Kidney (tissue), 13 donors: ENCODE measurements at regions not wholly inside any gene's neighbourhood (a gene's known extent, or its start where the extent isn't known, plus 50 kb on each side); places are given as distances from the start of the nearest gene placed in this dataset.
"Not testable (repeated sequence)": the region's sequence is repeated elsewhere in the genome, so short reads cannot be mapped to it uniquely, and the experiment has no call there.

Source experiments
- DNase-seq, 5 donors: peaks; one replicate each; pipeline ENCODE4 v3.0.0-alpha.2; 2013 to 2020
- FAIRE-seq: peaks from 2 replicates; lab custom pipeline; 2012; peaks lifted over from hg19 to GRCh38; lab: Jason Lieb, UNC
- H3K27ac ChIP-seq, 2 donors: one replicate each; pipeline ENCODE4 v1.7.0; 2013; ENCODE audit warnings: low read depth in 2 of 2, low read length in 2 of 2, inconsistent platforms in 1 of 2
- H3K27me3 ChIP-seq: one replicate; pipeline ENCODE4 v1.7.1; 2013; ENCODE audit warnings: low read length, inconsistent platforms; ENCODE audit not compliant: control insufficient read depth, insufficient read depth
- H3K36me3 ChIP-seq, 3 donors: one replicate each; pipeline versions ENCODE4 v1.7.0 to v1.7.1; 2013; ENCODE audit warnings: low read length in 3 of 3, control low read depth in 1 of 3, inconsistent platforms in 1 of 3; ENCODE audit not compliant: insufficient read depth in 3 of 3, control insufficient read depth in 2 of 3
- H3K4me1 ChIP-seq, 3 donors: one replicate each; pipeline versions ENCODE4 v1.7.0 to v1.7.1; 2013; ENCODE audit warnings: low read length in 3 of 3, inconsistent platforms in 1 of 3, low read depth in 1 of 3; ENCODE audit not compliant: control insufficient read depth in 2 of 3, insufficient read depth in 2 of 3
- H3K4me3 ChIP-seq, 3 donors: one replicate each; pipeline versions ENCODE4 v1.7.0 to v1.8.1; 2013; ENCODE audit warnings: low read length in 3 of 3, control low read depth in 1 of 3, inconsistent platforms in 1 of 3
- H3K9ac ChIP-seq, 3 donors: one replicate each; pipeline versions ENCODE4 v1.7.0 to v1.7.1; 2013; ENCODE audit warnings: low read length in 3 of 3, control low read depth in 1 of 3, inconsistent platforms in 1 of 3
- H3K9me3 ChIP-seq, 3 donors: one replicate each; pipeline versions ENCODE4 v1.7.0 to v1.7.1; 2013; ENCODE audit warnings: low read length in 3 of 3, control low read depth in 1 of 3, inconsistent platforms in 1 of 3; ENCODE audit not compliant: control insufficient read depth in 2 of 3, insufficient read depth in 1 of 3
- CTCF ChIP-seq: IDR thresholded peaks from 3 replicates; pipeline ENCODE4 v1.5.1; 2012; ENCODE audit warnings: mild to moderate bottlenecking, moderate library complexity, borderline replicate concordance; ENCODE audit not compliant: insufficient read depth; ENCODE audit errors: extremely low read depth
- intact Hi-C: fragments of 100-400 bp; cut with DNase I; formaldehyde crosslinking; loops from one replicate; pipeline ENCODE4 v1.11.1; 2022
- donor health status: control.
- donor health status: control.
- donor health status: control.
- donor health status: control.
- donor health status: control.
- donor health status: DM: yes; HTN: yes; CAD: no.
- donor health status: Normal renal cell carcinoma (clear cell type).

DNA sequence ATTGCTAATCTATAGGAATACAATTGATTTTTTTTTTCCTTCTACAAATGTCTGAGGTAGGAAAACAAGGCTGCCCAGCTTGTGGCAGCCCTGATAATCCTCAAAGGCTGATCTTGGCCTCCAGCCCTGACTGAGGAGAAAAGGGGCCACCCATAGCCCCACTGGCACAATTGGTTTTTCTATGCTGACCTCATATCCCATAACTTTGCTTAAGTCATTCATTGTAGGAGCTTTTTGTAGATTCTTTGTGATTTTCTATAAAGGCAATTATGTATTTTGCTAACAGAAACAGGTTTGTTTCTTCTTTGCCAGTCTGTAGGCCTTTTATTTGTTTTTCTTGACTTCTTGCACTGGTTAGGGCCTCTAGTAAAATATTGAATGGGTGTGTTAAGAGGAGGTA is 80.2 kb upstream of the C15orf39 start:
- no peaks in the 10 kb centered on the region for H3K9me3 ChIP-seq
- FAIRE-seq: no peak
- no peak for TF ChIP-seq CTCF
- no peak overlapping the region for H3K9ac ChIP-seq
- no peaks in the 10 kb centered on the region for H3K36me3 ChIP-seq
- no peaks in the 10 kb centered on the region for H3K27me3 ChIP-seq
- no peak for DNase-seq
- H3K4me3 ChIP-seq: no peak overlapping the region
- no peaks in the 10 kb centered on the region for H3K4me1 ChIP-seq
- no peak overlapping the region for H3K27ac ChIP-seq
- intact Hi-C loops: no loop called here

DNA sequence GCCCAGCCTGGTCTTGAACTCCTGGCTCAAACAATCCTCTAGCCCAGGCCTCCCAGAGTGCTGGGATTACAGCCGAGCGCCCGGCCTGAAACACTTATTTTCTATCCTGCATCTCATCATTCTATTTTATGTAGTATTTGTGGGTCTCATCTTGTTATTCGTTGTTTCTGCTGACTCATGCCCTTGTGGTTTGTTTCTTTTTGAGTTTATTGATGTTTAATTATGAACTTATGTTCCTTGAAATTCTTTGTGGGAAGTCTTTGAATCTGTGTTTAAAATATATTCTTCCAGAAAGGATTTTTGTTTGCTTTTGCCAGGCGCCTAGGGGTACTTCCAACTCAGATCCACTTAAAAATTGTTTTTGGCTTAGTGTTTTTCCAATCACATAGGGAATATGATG is 78.3 kb upstream of the C15orf39 start:
- Histone ChIP-seq H3K27ac (no peak overlapping the region), H3K27me3 (no peaks in the 10 kb centered on the region), H3K36me3 (no peaks in the 10 kb centered on the region), H3K9ac (no peak overlapping the region), H3K4me3 (no peak overlapping the region), H3K9me3 (no peaks in the 10 kb centered on the region), H3K4me1 (no peaks in the 10 kb centered on the region)
- intact Hi-C loops: no loop called here
- FAIRE-seq: no peak
- no peak for TF ChIP-seq CTCF
- DNase-seq: no peak

DNA sequence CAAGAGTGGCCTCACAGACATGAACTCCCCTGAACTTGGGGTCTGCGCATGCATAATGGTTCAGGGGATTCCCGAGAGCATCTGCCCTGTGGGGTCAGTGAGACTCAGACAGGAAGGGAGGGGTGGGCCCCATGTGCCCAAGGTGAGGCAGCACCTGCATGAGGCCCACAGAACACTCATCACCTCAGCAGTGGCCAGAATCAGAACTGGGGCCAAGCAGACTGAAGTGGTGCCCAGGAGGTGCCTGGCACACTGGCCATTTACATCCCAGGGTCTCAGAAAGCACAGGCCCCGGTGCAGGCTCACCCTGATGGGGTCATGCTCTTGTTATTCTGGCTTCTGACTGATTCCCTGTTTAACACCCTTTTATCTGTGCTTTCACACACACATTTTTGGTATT is 77.4 kb upstream of the C15orf39 start:
- H3K27ac ChIP-seq, H3K9ac ChIP-seq, DNase-seq, H3K4me3 ChIP-seq, intact Hi-C loops, H3K36me3 ChIP-seq, H3K4me1 ChIP-seq, H3K27me3 ChIP-seq, H3K9me3 ChIP-seq, FAIRE-seq: not testable (repeated sequence)

DNA sequence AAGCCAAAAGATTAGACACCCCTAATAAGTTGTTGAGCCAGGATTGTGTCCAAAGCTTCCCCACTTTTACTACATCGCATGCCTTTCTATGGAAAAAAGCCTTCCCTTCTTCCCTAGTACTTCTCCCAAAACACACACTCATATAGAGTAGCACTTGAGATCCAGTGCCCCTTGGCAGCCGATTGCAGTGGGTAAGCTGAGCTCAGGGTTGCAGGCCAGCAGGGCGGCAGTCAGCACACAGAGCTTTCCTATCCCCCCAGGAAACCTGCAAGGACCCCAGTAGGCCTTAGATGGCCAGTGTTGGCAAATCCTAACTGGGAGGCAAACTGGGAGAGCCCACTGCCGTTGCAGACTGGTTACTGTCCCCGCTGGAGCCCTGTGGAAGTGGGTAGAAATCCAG is 75.7 kb upstream of the C15orf39 start:
- FAIRE-seq (no peak), DNase-seq (no peak)
- Histone ChIP-seq H3K9ac (no peak overlapping the region), H3K36me3 (no peaks in the 10 kb centered on the region), H3K27me3 (no peaks in the 10 kb centered on the region), H3K4me3 (no peak overlapping the region), H3K9me3 (no peaks in the 10 kb centered on the region), H3K4me1 (no peaks in the 10 kb centered on the region), H3K27ac (no peak overlapping the region)
- intact Hi-C loops: no loop called here
- TF ChIP-seq CTCF: no peak
